ENCODE measurements at regions not wholly inside any gene's neighbourhood (a gene's known extent, or its start where the extent isn't known, plus 50 kb on each side); places are given as distances from the start of the nearest gene placed in this dataset.

DNA sequence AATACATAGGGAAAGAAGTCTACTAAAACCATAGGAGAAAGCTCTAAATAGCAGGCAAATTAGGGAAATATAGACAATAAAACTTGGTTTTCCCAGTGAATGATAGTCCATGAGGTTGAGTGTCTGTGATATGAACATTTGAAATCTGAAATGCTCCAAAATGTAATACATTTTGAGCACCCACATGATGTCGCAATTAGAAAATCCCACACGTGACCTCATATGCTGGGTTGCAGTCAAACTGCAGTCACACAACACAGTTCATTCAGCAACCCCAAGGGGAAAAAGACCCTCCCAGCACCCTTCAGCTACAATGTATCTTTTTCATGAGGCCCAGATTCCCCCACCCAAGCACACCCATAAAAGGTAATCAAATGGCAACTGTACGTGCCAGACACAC lies 155.6 kb downstream of the BTC start:
- DNase-seq (ENCODE audit: low read depth in 2 of 3, low spot score in 2 of 3): no peak

DNA sequence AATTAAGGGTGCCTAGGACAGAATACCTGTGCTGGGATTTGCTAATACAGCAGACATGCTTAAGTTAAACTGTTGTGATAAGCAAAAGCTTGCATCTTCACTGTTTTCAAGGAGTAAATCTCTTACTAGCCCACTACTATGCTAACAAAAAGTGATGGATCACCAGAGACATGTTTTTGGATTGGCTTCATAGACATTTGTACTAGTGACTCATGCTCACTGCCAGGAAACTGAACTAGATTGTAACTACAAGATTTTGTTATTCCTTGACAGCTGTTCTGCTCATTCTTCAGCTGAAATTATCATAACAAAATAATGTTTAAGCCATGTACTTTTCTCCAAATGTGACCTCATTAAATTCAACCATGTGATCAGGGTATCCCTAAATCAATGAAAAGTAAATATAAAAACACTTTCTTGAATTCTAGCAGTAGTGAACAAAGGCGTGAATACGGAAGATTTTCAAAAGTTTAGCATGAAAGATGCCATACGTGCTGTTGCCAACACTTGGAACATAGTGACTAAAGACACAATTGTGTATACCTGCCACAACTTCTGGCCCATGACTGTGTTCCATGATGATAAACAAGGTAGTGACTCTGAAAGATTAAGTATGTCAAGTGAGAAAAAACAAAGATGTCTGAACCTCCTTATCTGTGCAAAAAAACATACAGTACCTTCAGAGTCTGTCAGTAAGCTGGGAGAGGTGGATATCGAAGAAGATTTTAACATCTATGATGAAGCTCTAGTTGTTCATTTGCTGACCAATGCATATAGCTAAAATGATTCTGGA lies 154.0 kb downstream of the BTC start:
- peak in 1 of 3 donors; percentile 43 for DNase-seq (ENCODE audit: low read depth in 2 of 3, low spot score in 2 of 3)

DNA sequence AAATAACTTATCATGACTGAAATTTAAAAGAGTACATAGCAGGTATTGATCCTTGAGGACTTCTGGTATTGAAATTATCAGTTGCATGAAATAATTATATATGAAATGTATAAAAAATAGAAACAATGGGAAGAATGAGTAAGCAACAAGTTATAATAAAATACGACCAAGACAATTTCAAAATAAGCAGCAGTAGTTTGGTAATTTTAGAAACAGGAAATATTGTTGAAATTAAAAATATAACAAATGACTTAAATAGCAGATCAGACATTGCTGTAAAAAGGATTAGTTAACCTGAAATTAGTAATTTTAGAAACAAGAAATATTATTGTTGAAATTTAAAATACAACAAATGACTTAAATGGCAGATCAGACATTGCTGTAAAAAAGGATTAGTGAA lies 152.3 kb downstream of the BTC start:
- no peak for DNase-seq (ENCODE audit: low read depth in 2 of 3, low spot score in 2 of 3)

DNA sequence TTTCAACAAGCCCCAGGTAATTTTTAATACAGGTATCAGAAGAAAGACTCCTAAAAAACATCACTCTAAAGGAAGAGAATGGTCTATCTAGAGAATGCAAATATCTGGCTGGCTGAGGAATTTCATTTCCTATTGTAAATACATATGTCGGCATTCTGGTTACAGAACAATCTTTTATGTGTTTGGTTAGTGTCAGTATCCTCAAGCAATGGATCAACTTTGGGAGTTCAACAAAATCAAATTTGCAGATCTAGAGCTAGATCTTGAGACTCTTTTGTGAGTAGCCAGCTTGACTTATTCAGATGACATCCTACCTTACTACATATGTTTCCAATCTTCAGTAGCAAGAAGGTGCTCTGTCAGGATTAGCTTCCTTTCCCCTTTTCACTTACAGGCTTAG lies 145.1 kb downstream of the BTC start:
- no peak for DNase-seq (ENCODE audit: low read depth in 2 of 3, low spot score in 2 of 3)

DNA sequence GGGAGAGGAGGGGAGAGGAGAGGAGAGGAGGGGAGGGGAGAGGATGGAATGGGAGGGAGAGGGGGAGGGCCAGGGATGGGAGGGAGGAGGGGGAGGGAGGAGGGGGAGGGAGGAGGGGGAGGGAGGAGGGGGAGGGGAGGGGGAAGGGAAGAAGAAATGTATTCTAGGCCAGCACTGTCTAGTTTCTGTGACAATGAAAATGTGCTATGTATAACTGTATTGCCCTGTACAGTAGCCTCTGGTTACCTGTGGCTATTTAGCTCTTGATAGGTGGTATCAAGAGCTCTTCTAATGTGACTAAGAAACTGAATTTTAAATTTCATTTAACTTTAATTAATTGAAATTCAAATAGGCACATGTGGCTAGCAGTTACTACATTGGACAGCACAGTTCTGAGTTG lies 143.1 kb downstream of the BTC start:
- DNase-seq (ENCODE audit: low read depth in 2 of 3, low spot score in 2 of 3): no peak

DNA sequence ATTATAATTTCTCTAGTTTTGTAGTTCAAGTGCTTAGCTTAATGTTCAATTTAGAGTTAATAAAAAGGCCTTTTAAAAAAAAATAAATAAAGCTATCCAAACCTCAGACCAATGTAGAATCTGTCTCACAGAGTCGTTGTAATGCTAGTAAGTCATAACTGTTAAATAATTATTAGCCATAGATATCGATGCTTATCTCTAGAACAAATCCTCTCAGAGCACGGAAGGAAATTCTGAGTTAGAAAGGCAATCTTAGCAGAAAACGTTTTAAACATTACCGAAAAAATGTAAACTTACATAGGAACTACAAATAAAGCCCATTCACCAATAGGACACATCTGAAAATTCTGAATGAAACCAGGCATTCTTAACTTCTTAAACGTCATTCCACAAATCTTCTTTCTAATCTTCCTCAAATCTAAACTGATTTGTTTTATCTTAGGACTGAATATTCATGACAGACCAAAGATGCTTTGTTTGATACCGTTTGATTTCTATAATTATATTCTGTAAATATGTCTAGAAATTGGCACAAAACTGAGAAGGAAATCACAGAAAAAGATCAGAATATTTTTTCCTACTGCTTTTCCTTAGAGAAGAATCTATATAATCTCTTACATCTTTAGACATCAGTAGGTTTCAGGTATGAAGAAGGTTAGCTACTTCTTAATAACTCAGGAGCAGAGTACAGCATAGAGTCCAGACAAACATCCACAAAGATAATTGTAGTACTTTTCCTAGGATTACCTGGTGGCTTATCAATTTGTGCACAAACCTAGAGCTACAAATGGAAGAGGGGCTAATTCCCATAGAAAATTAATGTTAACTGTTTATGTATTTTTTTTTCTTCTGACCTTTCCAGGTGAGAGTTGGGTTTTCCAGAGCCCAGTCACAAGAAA lies 140.7 kb downstream of the BTC start:
- DNase-seq (ENCODE audit: low read depth in 2 of 3, low spot score in 2 of 3): no peak

DNA sequence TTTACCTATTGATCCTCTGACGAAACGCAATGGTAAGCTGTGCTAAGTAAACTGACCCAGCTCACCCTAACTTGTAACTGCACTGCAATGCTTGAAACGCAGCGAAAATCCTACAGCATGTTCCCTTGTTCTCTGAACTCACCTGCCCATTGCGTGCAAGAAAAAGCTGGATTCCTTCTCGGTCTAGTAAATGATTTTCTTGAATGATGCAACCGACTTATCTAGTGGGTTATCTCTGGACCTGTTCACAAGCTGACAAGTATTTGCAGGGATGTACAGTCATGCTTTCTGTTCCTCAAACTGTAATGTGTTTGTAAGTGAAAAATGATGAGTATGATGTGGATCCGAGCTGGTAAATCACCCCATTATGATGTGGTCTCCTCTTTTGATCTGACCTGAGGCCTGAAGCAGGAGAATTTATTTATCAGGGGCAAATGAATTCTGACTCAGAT lies 140.1 kb downstream of the BTC start:
- no peak for DNase-seq (ENCODE audit: low read depth in 2 of 3, low spot score in 2 of 3)

DNA sequence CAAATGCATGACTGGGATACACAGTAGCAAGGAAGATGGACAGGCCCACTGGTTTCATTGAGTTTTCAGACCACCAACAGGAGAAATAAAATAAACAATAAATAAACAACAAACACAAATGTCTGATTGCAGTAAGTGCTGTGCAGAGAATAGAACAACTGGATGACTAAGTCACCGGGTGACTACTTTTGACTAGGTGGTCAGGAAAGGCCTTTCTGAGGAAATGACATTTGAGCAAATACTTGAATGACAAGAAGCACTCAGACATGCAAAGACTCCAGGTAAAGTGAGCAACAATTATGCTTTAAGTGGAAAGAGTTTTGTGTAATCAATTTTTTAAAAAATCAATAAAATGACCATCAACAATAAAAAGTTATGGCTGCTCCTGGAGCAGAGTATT lies 137.7 kb downstream of the BTC start:
- DNase-seq (ENCODE audit: low read depth in 2 of 3, low spot score in 2 of 3): no peak

DNA sequence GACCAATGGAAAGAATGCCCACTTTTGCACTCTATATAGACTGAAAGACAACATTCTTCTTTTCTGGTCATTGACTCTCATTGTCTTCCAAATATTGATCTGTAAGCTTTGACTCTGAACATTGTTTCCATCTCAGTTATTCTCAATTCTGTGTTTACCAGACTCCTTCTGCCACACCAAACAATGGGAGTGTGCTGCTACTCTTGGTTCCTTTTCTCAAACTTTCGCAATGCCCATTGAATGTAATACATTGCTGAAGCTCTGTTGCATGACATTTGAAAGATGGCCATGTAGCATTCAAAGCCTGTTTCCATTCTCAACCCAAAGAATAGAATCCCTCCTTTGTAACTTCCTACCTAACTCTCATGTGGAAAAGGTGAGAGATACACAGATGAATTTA lies 136.2 kb downstream of the BTC start:
- DNase-seq (ENCODE audit: low read depth in 2 of 3, low spot score in 2 of 3): no peak

DNA sequence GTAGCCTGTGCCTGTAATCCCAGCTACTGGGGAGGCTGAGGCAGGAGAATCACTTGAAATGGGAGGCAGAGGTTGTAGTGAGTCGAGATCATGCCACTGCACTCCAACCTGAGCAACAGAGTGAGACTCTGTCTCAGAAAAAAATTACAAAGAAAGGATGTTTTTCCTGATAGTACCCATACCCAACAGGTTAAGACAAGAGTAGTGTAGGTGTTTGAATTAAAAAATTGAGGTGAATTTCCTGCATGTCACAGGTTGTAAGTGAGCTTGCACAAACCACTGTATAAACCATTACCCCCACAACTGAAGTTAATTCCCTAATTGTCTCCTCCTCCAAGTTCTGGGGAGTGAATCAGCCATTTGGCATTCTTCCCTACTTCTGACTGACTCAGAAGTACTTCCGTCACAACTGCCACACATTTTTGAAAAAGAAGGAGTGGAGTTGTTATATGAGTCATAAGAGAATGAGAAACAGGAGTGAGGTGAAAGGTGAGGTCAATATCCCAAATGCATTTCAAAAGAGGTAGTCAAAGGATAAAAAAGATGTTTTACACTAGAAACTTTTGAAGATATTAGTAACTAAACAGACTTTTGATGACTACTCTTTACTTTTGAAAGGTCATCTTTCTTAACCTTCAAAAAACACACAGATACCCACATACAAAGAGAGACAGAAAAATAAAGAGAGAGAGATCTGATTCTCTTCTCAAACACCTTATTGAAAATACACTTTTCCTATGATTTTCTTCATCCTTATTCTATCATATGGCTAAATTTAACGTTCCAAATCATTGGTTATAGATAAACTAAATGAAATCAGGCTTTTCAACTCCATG lies 134.5 kb downstream of the BTC start:
- DNase-seq (ENCODE audit: low read depth in 2 of 3, low spot score in 2 of 3): peak in 2 of 3 donors; percentile 80 to 83

DNA sequence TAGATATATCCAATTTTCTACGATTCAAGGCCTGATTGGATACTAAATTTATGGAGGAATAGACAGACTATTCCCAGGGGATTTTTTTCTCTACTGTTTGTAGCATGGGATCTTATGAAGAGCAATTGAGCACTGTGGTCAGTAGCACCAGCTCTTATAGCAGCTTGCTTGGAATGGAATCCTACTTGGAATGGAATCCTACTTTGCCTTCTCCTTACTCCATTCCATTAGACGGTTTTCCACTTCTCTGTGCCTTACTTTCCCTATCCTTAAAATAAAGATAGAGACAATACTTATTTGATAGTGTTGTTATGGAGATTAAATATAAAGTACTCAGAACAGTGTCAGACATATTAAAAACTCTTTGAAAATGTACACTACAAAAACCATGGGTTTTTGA lies 133.5 kb downstream of the BTC start:
- no peak for DNase-seq (ENCODE audit: low read depth in 2 of 3, low spot score in 2 of 3)

DNA sequence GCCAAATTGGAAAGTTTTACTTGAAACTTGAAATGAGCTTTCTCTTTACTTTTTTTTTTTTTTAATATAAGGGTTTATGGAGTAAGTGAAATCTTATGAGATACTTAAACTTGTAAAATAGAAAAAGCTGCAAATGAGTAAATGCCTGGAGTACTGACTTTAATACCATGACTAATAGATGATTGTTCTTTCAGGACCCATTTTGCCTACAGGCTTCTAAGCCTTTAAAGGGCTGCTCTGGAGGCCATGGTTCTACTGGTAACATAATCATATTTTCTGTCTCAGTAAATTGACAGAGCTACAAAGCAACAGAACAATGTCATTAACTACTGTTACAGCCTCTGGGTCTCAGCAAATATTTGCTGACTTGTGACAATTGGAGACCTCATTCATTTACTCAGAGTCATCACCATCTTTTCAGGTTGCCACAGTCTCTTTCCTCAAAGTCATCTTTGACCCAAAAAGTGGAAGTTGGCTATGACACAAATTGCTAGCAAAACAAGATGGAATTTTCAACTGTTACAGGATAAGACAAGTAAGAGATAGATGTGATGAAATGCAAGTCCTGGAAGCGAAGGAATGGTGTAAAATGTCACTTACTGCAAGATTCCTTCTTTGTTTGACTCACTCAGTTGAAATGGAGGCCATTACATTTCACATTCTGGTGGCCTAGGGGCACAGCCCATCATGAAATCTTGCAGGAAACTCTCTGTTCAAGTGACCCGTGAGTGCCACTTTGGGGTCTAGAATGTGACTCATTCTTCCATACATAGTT lies 132.7 kb downstream of the BTC start:
- no peak for DNase-seq (ENCODE audit: low read depth in 2 of 3, low spot score in 2 of 3)

DNA sequence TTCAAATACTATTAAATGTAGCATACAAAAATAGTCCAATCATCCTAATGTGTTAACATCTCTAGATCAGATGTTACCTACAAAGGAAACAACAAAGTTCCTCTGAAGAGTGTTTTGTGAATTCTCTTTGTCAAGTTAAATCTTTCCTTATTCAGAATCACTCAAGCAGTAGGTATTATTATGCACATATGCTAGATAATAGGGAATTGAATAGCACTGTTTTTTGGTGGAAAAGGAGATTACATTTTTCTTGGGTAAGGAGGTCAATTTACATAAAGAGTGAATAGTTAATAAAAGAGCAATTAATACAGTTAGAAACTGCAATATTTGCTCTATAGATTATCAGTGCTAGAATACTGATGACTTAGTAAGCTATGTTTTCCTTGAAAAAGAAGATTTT lies 130.7 kb downstream of the BTC start:
- no peak for DNase-seq (ENCODE audit: low read depth in 2 of 3, low spot score in 2 of 3)

DNA sequence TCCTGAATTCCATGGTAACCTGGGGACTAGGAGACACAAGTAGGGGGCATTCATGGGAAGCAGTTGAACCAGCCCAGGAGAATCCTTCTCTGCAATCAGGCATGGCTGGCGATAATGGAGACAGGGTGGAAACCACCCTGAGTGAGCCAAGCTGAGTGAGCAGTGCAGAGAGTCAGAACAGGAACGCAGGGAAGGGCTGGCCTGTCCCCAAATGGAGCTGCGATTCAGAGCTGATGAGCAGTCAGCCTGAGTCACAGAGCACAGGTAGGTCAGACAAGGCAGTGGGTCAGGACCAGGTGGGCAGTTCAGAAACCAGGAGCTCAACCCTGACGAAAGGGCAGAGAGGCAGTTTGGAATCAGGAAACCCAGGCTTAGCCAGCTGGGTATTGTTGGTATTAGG lies 129.0 kb downstream of the BTC start:
- no peak for DNase-seq (ENCODE audit: low read depth in 2 of 3, low spot score in 2 of 3)

DNA sequence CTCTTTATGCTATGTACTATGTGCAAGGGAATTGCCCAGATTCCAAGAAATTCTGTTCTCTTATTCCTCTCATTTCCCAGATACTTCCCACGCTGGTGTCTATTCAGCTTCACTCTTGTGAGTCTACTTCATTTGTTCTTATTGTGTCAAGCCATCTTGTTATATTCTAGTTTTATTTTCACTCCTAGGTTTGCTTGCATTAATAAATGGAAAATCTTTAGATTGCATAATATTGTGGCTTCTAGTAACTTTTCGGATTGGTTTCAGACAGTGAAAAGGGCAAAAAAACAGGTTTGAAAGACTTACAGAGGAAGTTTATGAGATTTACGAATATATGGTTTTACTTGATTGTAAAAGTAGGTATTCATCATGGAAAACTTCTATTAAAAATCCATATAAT lies 128.4 kb downstream of the BTC start:
- DNase-seq (ENCODE audit: low read depth in 2 of 3, low spot score in 2 of 3): no peak

DNA sequence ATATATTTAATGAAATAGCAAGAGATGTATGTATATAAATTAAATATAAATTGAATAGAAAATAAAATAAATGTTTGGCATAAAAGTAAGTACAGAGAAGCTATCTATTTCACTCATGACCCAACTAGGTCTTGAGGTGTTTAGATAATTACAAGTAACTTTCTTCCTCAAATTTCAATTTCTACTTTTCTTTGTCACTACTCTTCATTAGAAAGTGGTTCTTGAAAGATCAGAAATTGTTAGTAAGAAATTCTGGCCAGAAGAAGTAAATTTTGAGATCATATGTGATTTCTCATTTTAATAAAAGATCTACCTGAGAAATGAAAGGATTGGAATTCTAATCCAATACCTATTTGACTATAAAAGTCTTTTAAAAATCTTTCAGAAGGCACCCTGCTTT lies 126.9 kb downstream of the BTC start:
- DNase-seq (ENCODE audit: low read depth in 2 of 3, low spot score in 2 of 3): no peak

DNA sequence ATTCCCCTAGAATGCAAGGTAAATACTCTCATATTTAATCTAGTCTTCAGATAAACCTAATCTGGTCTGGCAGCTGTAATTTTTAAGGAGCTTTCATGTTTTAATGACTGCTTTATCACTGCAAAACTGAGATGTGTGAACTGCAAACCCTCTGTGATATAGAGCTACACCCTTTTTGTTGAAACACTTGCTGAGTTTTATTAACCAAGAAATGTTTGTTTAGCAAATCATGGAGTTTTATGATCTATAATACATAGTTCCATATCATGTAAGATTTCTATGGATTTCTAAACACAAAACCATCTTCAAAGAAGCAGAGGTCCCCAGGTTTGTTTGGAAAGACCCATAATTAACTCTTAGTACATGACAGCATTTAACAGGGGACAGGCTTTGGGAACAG lies 126.4 kb downstream of the BTC start:
- no peak for DNase-seq (ENCODE audit: low read depth in 2 of 3, low spot score in 2 of 3)

DNA sequence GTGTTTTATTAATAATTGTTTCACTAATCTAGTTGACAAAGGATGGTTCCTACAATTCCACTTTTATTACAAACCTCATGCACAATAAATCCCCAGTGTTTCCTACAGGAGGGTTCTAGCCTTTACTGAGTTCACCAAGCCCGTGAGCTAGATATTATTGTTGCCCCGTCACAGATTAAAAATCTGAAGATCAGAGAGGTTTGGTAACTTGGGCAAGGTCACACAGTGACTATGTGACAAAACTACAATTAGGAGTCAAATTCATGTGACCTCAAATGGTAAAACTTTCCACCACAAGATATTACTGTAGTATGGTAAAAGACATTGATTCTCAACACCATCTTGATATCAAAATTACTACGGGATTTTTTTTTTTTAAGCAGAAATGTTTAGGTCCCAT lies 124.6 kb downstream of the BTC start:
- no peak for DNase-seq (ENCODE audit: low read depth in 2 of 3, low spot score in 2 of 3)

DNA sequence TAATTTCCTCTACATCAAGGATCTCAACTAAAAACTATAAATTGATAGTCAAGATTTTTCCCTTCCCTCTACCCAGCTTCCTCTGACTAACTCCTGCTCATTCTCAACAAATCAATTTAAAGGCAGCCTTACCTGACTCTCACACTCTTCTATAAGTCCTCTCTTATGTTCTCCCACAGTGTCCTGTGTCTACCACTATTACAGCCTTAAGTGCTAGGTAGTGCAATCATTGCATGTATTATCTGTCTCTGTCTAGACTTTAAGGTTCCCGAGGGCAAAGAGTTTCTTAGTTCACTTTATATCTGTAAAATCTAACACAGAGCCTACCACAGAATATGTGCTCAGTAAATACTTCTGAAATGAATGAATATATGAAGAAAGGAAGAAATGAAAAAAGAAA lies 123.7 kb downstream of the BTC start:
- no peak for DNase-seq (ENCODE audit: low read depth in 2 of 3, low spot score in 2 of 3)

DNA sequence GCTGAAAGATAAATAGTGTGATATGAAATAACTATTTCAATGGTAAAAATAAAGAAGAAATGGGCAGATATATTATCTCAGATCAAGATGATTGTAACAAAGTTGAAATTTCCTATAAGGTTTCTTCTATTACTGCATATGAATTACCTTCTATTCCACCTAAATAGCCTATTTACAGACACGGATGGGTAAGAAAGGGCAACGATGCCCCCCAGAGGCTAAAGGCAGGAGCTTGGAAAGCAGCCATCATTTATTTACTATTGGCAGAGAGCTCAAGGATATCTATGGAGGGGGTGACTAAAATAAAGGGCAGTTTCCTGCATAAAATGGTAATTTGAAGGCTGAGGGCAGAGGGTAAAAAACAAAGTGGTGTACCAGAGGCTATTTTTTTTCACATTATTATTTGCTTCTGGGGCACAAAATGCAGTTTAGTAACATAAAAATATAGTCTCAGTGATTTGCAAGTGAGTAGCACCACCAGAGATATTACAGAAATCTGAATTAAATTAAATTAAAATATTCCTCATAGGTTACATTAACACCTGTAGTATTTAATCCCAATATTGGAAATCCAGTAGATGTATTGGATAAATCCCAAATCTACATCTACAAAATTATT lies 123.1 kb downstream of the BTC start:
- DNase-seq (ENCODE audit: low read depth in 2 of 3, low spot score in 2 of 3): peak in 2 of 3 donors; percentile 66 to 88
